ENCODE measurements at regions not wholly inside any gene's neighbourhood (a gene's known extent, or its start where the extent isn't known, plus 50 kb on each side); places are given as distances from the start of the nearest gene placed in this dataset.

DNA sequence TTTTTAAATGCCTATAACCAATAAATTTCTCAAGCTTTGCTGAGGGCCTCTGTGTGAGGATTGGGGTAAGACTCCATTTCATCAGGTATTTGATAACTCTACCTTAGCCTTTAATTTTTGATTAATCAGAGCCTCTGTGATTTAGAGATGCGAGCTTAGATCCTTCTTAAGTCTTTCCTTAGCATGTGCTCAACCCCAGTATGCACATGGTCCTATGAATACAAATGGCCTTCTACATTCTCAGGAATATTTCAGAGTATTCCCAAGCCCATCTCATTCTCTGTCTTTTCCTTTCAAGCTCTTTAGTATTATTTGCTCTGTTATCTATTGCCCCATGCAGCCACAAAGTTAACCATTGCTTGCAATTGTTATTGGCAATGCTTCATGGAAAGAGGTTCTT is 1407.7 kb downstream of the LRFN5 start:
- Histone ChIP-seq H3K4me3 (replicated peaks; ENCODE audit: low read depth, low read length) (no peak overlapping the region), H3K27me3 (replicated peaks; ENCODE audit: control insufficient read depth, insufficient read depth, low read length) (no peaks in the 10 kb centered on the region), H3K36me3 (ENCODE audit: control insufficient read depth, insufficient read depth, low read length) (no peaks in the 10 kb centered on the region)
- TF ChIP-seq, protein P1, sequence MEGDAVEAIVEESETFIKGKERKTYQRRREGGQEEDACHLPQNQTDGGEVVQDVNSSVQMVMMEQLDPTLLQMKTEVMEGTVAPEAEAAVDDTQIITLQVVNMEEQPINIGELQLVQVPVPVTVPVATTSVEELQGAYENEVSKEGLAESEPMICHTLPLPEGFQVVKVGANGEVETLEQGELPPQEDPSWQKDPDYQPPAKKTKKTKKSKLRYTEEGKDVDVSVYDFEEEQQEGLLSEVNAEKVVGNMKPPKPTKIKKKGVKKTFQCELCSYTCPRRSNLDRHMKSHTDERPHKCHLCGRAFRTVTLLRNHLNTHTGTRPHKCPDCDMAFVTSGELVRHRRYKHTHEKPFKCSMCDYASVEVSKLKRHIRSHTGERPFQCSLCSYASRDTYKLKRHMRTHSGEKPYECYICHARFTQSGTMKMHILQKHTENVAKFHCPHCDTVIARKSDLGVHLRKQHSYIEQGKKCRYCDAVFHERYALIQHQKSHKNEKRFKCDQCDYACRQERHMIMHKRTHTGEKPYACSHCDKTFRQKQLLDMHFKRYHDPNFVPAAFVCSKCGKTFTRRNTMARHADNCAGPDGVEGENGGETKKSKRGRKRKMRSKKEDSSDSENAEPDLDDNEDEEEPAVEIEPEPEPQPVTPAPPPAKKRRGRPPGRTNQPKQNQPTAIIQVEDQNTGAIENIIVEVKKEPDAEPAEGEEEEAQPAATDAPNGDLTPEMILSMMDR (IDR thresholded peaks at IDR 0.05; ENCODE audit: insufficient read depth, low read length, poor library complexity, severe bottlenecking), result no peak
- DNase-seq (ENCODE audit: extremely low read depth, insufficient read length), result no peak

GRCh38 chr14:43012817-43013216 is 1406.1 kb downstream of the LRFN5 start:
- no peak for DNase-seq (ENCODE audit: extremely low read depth, insufficient read length)
- H3K27me3 ChIP-seq (replicated peaks; ENCODE audit: control insufficient read depth, insufficient read depth, low read length), result no peaks in the 10 kb centered on the region
- TF ChIP-seq, protein P1 (IDR thresholded peaks at IDR 0.05; ENCODE audit: insufficient read depth, low read length, poor library complexity, severe bottlenecking), result no peak
- H3K4me3 ChIP-seq (replicated peaks; ENCODE audit: low read depth, low read length), result no peak overlapping the region
- H3K36me3 ChIP-seq (ENCODE audit: control insufficient read depth, insufficient read depth, low read length), result no peaks in the 10 kb centered on the region

- no peaks in the 10 kb centered on the region for H3K36me3 ChIP-seq (ENCODE audit: control insufficient read depth, insufficient read depth, low read length)
- TF ChIP-seq, protein P1 (IDR thresholded peaks at IDR 0.05; ENCODE audit: insufficient read depth, low read length, poor library complexity, severe bottlenecking), result no peak
- no peak for DNase-seq (ENCODE audit: extremely low read depth, insufficient read length)
- H3K4me3 ChIP-seq (replicated peaks; ENCODE audit: low read depth, low read length), result no peak overlapping the region
- H3K27me3 ChIP-seq (replicated peaks; ENCODE audit: control insufficient read depth, insufficient read depth, low read length), result no peaks in the 10 kb centered on the region
Measured at GRCh38 chr14:43005807-43006206, 1399.1 kb downstream of the LRFN5 start.

GRCh38 chr14:43003845-43004244 is 1397.2 kb downstream of the LRFN5 start:
- H3K36me3 ChIP-seq (ENCODE audit: control insufficient read depth, insufficient read depth, low read length), result no peaks in the 10 kb centered on the region
- no peaks in the 10 kb centered on the region for H3K27me3 ChIP-seq (replicated peaks; ENCODE audit: control insufficient read depth, insufficient read depth, low read length)
- DNase-seq (ENCODE audit: extremely low read depth, insufficient read length), result no peak
- H3K4me3 ChIP-seq (replicated peaks; ENCODE audit: low read depth, low read length), result no peak overlapping the region
- TF ChIP-seq, protein P1 (IDR thresholded peaks at IDR 0.05; ENCODE audit: insufficient read depth, low read length, poor library complexity, severe bottlenecking), result no peak

- H3K4me3 ChIP-seq (replicated peaks; ENCODE audit: low read depth, low read length), result no peak overlapping the region
- DNase-seq (ENCODE audit: extremely low read depth, insufficient read length), result no peak
- TF ChIP-seq, protein P1 (IDR thresholded peaks at IDR 0.05; ENCODE audit: insufficient read depth, low read length, poor library complexity, severe bottlenecking), result no peak
- H3K36me3 ChIP-seq (ENCODE audit: control insufficient read depth, insufficient read depth, low read length), result no peaks in the 10 kb centered on the region
- no peaks in the 10 kb centered on the region for H3K27me3 ChIP-seq (replicated peaks; ENCODE audit: control insufficient read depth, insufficient read depth, low read length)
Measured at GRCh38 chr14:43001731-43002130, 1395.1 kb downstream of the LRFN5 start.

DNA sequence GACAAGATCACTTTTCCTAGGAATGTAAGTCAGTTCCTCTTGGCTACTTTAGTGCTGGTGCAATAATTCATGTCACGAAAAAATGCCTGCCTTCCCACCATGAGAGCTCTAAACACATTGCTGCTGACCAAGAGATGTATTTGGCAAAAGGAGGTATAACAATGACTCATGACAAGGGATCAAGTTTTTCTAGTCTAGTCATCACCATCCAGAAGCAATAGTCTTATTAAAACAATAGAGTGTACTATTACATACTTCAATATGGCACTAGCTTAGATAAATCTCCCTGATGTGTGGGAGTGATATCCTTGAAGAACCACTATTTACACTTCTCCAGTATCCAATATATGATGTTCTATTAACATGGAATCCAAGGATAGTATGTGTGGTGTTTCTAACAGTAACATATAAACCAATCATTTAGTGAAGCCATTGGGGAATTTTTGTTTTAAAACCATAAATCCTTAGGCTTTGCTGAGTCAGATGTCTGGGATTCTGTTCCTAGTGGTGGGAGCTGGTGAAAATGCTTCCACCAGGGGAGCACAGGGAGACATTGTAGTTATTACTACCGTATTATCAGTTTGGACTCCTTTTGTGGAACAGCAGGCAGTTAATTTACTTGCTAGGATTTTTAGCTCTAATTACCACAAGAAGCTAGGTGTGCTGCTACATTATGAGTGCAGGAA is 1387.5 kb downstream of the LRFN5 start:
- Histone ChIP-seq H3K27me3 (replicated peaks; ENCODE audit: control insufficient read depth, insufficient read depth, low read length) (no peaks in the 10 kb centered on the region), H3K36me3 (ENCODE audit: control insufficient read depth, insufficient read depth, low read length) (no peaks in the 10 kb centered on the region), H3K4me3 (replicated peaks; ENCODE audit: low read depth, low read length) (no peak overlapping the region)
- no peak for DNase-seq (ENCODE audit: extremely low read depth, insufficient read length)
- TF ChIP-seq, protein P1 (IDR thresholded peaks at IDR 0.05; ENCODE audit: insufficient read depth, low read length, poor library complexity, severe bottlenecking), result no peak

Data from GM06990 (cell line).